ENCODE measurements at regions not wholly inside any gene's neighbourhood (a gene's known extent, or its start where the extent isn't known, plus 50 kb on each side); places are given as distances from the start of the nearest gene placed in this dataset.

DNA sequence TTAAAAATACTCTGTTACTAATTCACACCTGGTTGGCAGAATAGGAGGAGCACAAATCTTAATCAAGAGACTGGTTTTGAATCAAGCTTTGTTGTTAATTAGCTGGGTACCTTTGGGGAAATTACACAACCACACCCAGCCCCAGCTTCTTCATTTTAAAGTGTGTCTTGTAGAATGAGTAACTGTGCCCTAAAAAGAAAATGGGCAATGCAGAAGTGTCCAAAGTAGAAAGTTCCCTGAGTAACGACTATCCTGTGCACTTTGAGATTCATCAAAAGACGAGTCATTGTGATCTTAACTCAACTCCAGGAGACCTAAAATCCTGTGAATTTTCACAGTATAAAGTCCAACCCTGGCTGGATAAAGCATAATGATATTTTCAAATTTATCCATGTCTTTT lies 792.3 kb upstream of the HS3ST1 start (continued):
- TF ChIP-seq RFX5 (IDR thresholded peaks at IDR 0.05; ENCODE audit: borderline replicate concordance, low read depth, low read length) (no peak), TAF7 (optimal IDR thresholded peaks at IDR 0.05; ENCODE audit: borderline replicate concordance, low read depth, low read length) (no peak), JUND (IDR thresholded peaks at IDR 0.05; ENCODE audit: low read length) (no peak), NRF1 (IDR thresholded peaks at IDR 0.05; ENCODE audit: low read depth, low read length) (no peak)
